HG03095 (cell line): ENCODE measurements at regions not wholly inside any gene's neighbourhood (a gene's known extent, or its start where the extent isn't known, plus 50 kb on each side); places are given as distances from the start of the nearest gene placed in this dataset.

Experiments used
- ATAC-seq: cut with Tn5 transposase; IDR thresholded peaks from one replicate; pipeline ENCODE4 v1.9.1; 2021; ENCODE audit warnings: moderate library complexity; ENCODE audit not compliant: unreplicated experiment

GRCh38 chr18:38023871-38024270 lies 458.3 kb upstream of the CELF4 start:
- ATAC-seq: no peak

GRCh38 chr18:38022234-38022633 lies 456.6 kb upstream of the CELF4 start:
- ATAC-seq: no peak

GRCh38 chr18:38019292-38019691 lies 453.7 kb upstream of the CELF4 start:
- no peak for ATAC-seq

GRCh38 chr18:38010971-38011857 lies 445.6 kb upstream of the CELF4 start:
- no peak for ATAC-seq

- ATAC-seq: no peak
Measured at GRCh38 chr18:38010037-38010436, 444.4 kb upstream of the CELF4 start.

- no peak for ATAC-seq
Measured at GRCh38 chr18:38009320-38009719, 443.7 kb upstream of the CELF4 start.

- ATAC-seq: no peak
Measured at GRCh38 chr18:38007676-38008330, 442.2 kb upstream of the CELF4 start.

GRCh38 chr18:38007026-38007425 lies 441.4 kb upstream of the CELF4 start:
- no peak for ATAC-seq

GRCh38 chr18:38006541-38006940 lies 440.9 kb upstream of the CELF4 start:
- ATAC-seq: no peak

- no peak for ATAC-seq
Measured at GRCh38 chr18:37997695-37998094, 432.1 kb upstream of the CELF4 start.

GRCh38 chr18:37987901-37988300 lies 422.3 kb upstream of the CELF4 start:
- no peak for ATAC-seq

GRCh38 chr18:37986665-37987064 lies 421.1 kb upstream of the CELF4 start:
- ATAC-seq: no peak

- no peak for ATAC-seq
Measured at GRCh38 chr18:37985126-37985525, 419.5 kb upstream of the CELF4 start.

GRCh38 chr18:37980556-37980955 lies 415.0 kb upstream of the CELF4 start:
- ATAC-seq: no peak

- no peak for ATAC-seq
Measured at GRCh38 chr18:37975446-37975845, 409.8 kb upstream of the CELF4 start.

- no peak for ATAC-seq
Measured at GRCh38 chr18:37967261-37967660, 401.7 kb upstream of the CELF4 start.

- ATAC-seq: no peak
Measured at GRCh38 chr18:37965572-37965970, 400.0 kb upstream of the CELF4 start.

- no peak for ATAC-seq
Measured at GRCh38 chr18:37964885-37965571, 399.4 kb upstream of the CELF4 start.

GRCh38 chr18:37963837-37964236 lies 398.2 kb upstream of the CELF4 start:
- no peak for ATAC-seq

- no peak for ATAC-seq
Measured at GRCh38 chr18:37962316-37962966, 396.8 kb upstream of the CELF4 start.

- no peak for ATAC-seq
Measured at GRCh38 chr18:37958499-37958898, 392.9 kb upstream of the CELF4 start.
